ENCODE measurements at regions not wholly inside any gene's neighbourhood (a gene's known extent, or its start where the extent isn't known, plus 50 kb on each side); places are given as distances from the start of the nearest gene placed in this dataset.

GRCh38 chr18:60232541-60232940, 140.0 kb downstream of the MC4R start:
- Histone ChIP-seq H3K36me3 (ENCODE audit: insufficient read depth, low read length) (no peaks in the 10 kb centered on the region), H3K9ac (ENCODE audit: insufficient read length) (no peak overlapping the region), H3K27ac (no peak overlapping the region), H3K9me3 (ENCODE audit: low read depth, low read length) (no peaks in the 10 kb centered on the region), H3K4me3 (no peak overlapping the region)
- TF ChIP-seq EZH2 (IDR thresholded peaks at IDR 0.05) (no peak), FOXP2 (optimal IDR thresholded peaks at IDR 0.05; ENCODE audit: control extremely low read depth, extremely low read length, insufficient read depth) (no peak), POLR2AphosphoS5 (IDR thresholded peaks at IDR 0.05; ENCODE audit: borderline replicate concordance, low read depth, low read length) (no peak)
- DNase-seq (ENCODE audit: low read depth, low spot score) = no peak

- Histone ChIP-seq H3K9me3 (ENCODE audit: low read depth, low read length) (no peaks in the 10 kb centered on the region), H3K9ac (ENCODE audit: insufficient read length) (no peak overlapping the region), H3K27ac (no peak overlapping the region), H3K4me3 (no peak overlapping the region), H3K36me3 (ENCODE audit: insufficient read depth, low read length) (no peaks in the 10 kb centered on the region)
- DNase-seq (ENCODE audit: low read depth, low spot score) = no peak
- no peak for TF ChIP-seq POLR2AphosphoS5 (IDR thresholded peaks at IDR 0.05; ENCODE audit: borderline replicate concordance, low read depth, low read length)
- no peak for TF ChIP-seq EZH2 (IDR thresholded peaks at IDR 0.05)
- no peak for TF ChIP-seq FOXP2 (optimal IDR thresholded peaks at IDR 0.05; ENCODE audit: control extremely low read depth, extremely low read length, insufficient read depth)
These were observed 143.7 kb downstream of the MC4R start for GRCh38 chr18:60228609-60229595.

GRCh38 chr18:60215432-60215831, 157.1 kb downstream of the MC4R start:
- no peak for DNase-seq (ENCODE audit: low read depth, low spot score)
- Histone ChIP-seq H3K9ac (ENCODE audit: insufficient read length) (no peak overlapping the region), H3K4me3 (no peak overlapping the region), H3K27ac (no peak overlapping the region), H3K9me3 (ENCODE audit: low read depth, low read length) (no peaks in the 10 kb centered on the region), H3K36me3 (ENCODE audit: insufficient read depth, low read length) (no peaks in the 10 kb centered on the region)
- TF ChIP-seq EZH2 (IDR thresholded peaks at IDR 0.05) = no peak
- TF ChIP-seq POLR2AphosphoS5 (IDR thresholded peaks at IDR 0.05; ENCODE audit: borderline replicate concordance, low read depth, low read length) = no peak
- no peak for TF ChIP-seq FOXP2 (optimal IDR thresholded peaks at IDR 0.05; ENCODE audit: control extremely low read depth, extremely low read length, insufficient read depth)

- Histone ChIP-seq H3K4me3 (no peak overlapping the region), H3K36me3 (ENCODE audit: insufficient read depth, low read length) (no peaks in the 10 kb centered on the region), H3K9ac (ENCODE audit: insufficient read length) (no peak overlapping the region), H3K27ac (no peak overlapping the region), H3K9me3 (ENCODE audit: low read depth, low read length) (no peaks in the 10 kb centered on the region)
- DNase-seq (ENCODE audit: low read depth, low spot score) = no peak
- no peak for TF ChIP-seq POLR2AphosphoS5 (IDR thresholded peaks at IDR 0.05; ENCODE audit: borderline replicate concordance, low read depth, low read length)
- no peak for TF ChIP-seq EZH2 (IDR thresholded peaks at IDR 0.05)
- no peak for TF ChIP-seq FOXP2 (optimal IDR thresholded peaks at IDR 0.05; ENCODE audit: control extremely low read depth, extremely low read length, insufficient read depth)
These were observed 163.5 kb downstream of the MC4R start for GRCh38 chr18:60209042-60209441.

GRCh38 chr18:60202708-60203107, 169.9 kb downstream of the MC4R start:
- no peak overlapping the region for H3K4me3 ChIP-seq

GRCh38 chr18:60200558-60200957, 172.0 kb downstream of the MC4R start:
- Histone ChIP-seq H3K9me3 (ENCODE audit: low read depth, low read length) (no peaks in the 10 kb centered on the region), H3K36me3 (ENCODE audit: insufficient read depth, low read length) (no peaks in the 10 kb centered on the region), H3K4me3 (no peak overlapping the region), H3K27ac (no peak overlapping the region), H3K9ac (ENCODE audit: insufficient read length) (no peak overlapping the region)
- DNase-seq (ENCODE audit: low read depth, low spot score) = no peak
- TF ChIP-seq FOXP2 (optimal IDR thresholded peaks at IDR 0.05; ENCODE audit: control extremely low read depth, extremely low read length, insufficient read depth) (no peak), POLR2AphosphoS5 (IDR thresholded peaks at IDR 0.05; ENCODE audit: borderline replicate concordance, low read depth, low read length) (no peak), EZH2 (IDR thresholded peaks at IDR 0.05) (no peak)

More at GRCh38 chr18:60202708-60203107, 169.9 kb downstream of the MC4R start:
- TF ChIP-seq FOXP2 (optimal IDR thresholded peaks at IDR 0.05; ENCODE audit: control extremely low read depth, extremely low read length, insufficient read depth) = no peak
- TF ChIP-seq POLR2AphosphoS5 (IDR thresholded peaks at IDR 0.05; ENCODE audit: borderline replicate concordance, low read depth, low read length) = no peak
- no peak for TF ChIP-seq EZH2 (IDR thresholded peaks at IDR 0.05)
- no peak for DNase-seq (ENCODE audit: low read depth, low spot score)
- Histone ChIP-seq H3K27ac (no peak overlapping the region), H3K9me3 (ENCODE audit: low read depth, low read length) (no peaks in the 10 kb centered on the region), H3K9ac (ENCODE audit: insufficient read length) (no peak overlapping the region), H3K36me3 (ENCODE audit: insufficient read depth, low read length) (no peaks in the 10 kb centered on the region)

- H3K36me3 ChIP-seq (ENCODE audit: insufficient read depth, low read length) = no peaks in the 10 kb centered on the region
- H3K9ac ChIP-seq (ENCODE audit: insufficient read length) = no peak overlapping the region
These were observed 173.1 kb downstream of the MC4R start for GRCh38 chr18:60199505-60199904.

GRCh38 chr18:60197671-60198462, 174.7 kb downstream of the MC4R start:
- H3K9me3 ChIP-seq (ENCODE audit: low read depth, low read length) = no peaks in the 10 kb centered on the region
- no peak overlapping the region for H3K27ac ChIP-seq
- no peak overlapping the region for H3K9ac ChIP-seq (ENCODE audit: insufficient read length)
- H3K36me3 ChIP-seq (ENCODE audit: insufficient read depth, low read length) = no peaks in the 10 kb centered on the region
- DNase-seq (ENCODE audit: low read depth, low spot score) = no peak
- no peak for TF ChIP-seq EZH2 (IDR thresholded peaks at IDR 0.05)
- H3K4me3 ChIP-seq = no peak overlapping the region

More at GRCh38 chr18:60199505-60199904, 173.1 kb downstream of the MC4R start:
- no peak for DNase-seq (ENCODE audit: low read depth, low spot score)
- no peak for TF ChIP-seq POLR2AphosphoS5 (IDR thresholded peaks at IDR 0.05; ENCODE audit: borderline replicate concordance, low read depth, low read length)
- no peak for TF ChIP-seq EZH2 (IDR thresholded peaks at IDR 0.05)
- TF ChIP-seq FOXP2 (optimal IDR thresholded peaks at IDR 0.05; ENCODE audit: control extremely low read depth, extremely low read length, insufficient read depth) = no peak
- H3K4me3 ChIP-seq = no peak overlapping the region
- H3K27ac ChIP-seq = no peak overlapping the region
- H3K9me3 ChIP-seq (ENCODE audit: low read depth, low read length) = no peaks in the 10 kb centered on the region

Measured in SK-N-MC (cell line).